LHCN-M2 (cell line): ENCODE measurements at regions not wholly inside any gene's neighbourhood (a gene's known extent, or its start where the extent isn't known, plus 50 kb on each side); places are given as distances from the start of the nearest gene placed in this dataset.

Source experiments
- DNase-seq: peaks from one replicate; pipeline ENCODE4 v3.0.0-alpha.2; 2012; ENCODE audit warnings: low read depth

GRCh38 chr2:158049129-158049855 lies 52.4 kb upstream of the UPP2 start:
- DNase-seq, result no peak

DNA sequence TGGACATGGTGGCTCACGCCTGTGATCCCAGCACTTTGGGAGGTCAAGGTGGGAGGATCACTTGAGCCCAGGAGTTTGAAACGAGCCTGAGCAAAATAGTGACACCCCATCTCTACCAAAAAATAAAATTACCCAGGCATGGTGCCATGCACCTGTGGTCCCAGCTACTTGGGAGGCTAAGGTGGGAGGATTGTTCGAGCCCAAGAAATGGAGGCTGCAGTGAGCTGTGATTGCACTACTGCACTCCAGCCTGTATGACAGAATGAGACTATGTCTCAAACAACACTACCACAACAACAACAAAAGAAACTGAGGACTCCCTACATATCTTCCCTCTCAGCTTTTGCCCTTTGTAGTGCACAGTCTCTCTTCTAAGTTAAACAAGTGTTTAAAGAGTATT lies 53.3 kb upstream of the UPP2 start:
- DNase-seq, result no peak

DNA sequence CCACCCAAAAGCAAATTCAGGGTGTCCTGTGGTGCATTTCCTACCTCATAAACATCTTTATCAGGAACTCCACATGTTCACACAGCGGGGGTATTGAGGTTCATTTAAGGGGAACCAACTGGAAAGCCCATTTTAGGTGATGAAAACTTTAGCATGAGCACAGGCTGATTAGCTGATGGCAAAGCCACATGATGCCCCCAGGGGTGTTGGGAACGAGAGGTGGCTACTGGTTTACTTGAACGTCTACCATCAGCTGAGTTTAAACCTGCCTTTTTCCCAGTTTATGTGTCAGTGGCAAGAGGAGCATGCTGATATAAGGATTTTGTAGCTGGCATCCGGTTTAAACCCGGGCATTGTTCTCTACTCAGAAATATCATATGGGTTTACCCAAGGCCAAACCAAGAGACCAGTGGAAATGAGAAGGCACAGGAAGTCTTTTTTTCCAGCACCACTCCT lies 54.5 kb upstream of the UPP2 start:
- DNase-seq, result no peak

DNA sequence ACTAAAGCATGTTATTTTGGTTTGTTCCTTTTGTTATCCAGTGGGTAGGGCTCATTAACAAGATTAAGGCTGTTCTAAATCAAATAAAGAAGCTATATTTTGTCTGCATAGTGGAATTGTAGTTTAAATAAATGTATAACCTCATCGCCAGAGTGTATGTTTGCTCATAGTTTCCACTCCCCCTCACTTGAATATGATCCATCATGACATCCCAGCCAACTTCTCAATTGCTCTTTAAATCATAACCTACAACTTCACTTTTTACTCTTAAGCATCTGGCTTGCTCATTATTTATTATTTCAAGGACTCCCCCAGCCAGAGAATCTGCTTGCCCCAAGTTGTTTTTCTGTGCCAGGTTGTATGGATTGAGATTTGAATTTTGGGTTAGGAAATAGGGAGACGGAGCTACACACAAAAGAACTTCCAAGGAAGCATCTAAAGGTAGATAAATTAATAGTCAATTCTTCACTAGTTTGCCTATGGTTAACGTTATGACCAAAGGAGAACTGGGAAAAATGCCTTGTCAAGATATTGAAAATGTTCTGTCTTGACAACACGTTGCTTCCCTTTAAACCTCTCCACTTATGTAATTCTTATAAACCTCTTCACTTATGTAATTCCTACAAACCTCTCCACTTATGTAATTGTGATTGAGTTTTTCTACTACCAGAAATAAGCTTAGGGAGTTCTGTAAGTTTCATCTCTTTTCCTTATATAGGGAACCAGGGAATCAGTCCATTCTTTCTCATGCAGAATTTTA lies 55.4 kb upstream of the UPP2 start:
- DNase-seq, result no peak

GRCh38 chr2:158045362-158045761 lies 56.3 kb upstream of the UPP2 start:
- no peak for DNase-seq

DNA sequence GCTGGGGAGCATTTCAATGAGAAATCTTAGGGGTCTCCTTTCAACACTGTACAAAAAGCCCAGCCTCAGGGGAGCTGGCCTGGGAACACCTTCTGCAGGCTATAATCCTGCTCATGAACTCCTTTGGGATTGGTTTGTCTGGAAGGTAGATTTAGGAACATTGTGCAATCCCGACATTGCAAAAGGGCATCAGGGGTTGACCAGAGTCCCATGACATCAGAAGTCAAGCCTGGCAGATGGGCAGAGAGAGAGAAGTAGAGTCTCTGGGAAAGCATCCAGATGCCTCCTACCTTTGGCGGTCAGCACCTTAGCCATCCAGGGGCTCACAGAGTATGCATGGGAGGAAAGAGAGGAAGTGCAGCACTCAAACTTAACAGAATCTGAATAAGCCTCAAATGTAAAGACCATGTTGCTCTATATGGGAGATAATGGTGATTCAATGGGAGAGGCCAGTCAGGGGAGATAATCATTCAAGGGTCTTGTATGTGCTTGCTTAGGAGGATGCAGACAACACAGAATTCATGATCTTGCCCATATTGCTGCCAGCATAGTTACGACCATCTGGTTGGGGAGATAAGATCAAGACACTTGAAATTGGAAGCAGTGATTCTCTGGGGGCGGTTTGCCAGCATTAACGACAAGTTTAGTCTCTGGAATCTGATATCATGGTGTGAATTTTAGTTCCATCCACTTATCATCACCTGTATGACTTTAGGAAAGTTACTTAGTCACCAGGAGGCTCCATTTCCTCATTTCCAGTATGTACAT lies 58.3 kb upstream of the UPP2 start:
- DNase-seq, result no peak

DNA sequence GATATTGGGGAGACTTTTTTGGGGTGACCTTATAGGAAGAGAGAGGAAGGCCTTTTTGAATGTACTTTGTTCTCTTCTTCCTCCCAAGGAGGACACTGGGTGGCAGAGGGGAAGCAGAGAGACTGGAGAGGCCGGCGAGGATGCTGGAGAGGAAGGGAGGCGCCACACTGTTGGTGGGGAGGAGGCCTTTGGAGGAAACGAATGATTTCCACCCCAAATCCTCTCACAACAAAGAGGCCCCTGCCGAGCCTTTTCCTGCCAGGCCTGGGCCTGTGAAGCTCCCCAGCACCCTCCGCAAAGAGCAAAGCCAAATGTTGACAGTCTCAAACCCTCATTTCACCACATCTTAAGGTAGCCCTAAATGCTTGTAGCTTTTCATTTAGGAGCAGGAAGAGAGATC lies 59.0 kb upstream of the UPP2 start:
- no peak for DNase-seq

DNA sequence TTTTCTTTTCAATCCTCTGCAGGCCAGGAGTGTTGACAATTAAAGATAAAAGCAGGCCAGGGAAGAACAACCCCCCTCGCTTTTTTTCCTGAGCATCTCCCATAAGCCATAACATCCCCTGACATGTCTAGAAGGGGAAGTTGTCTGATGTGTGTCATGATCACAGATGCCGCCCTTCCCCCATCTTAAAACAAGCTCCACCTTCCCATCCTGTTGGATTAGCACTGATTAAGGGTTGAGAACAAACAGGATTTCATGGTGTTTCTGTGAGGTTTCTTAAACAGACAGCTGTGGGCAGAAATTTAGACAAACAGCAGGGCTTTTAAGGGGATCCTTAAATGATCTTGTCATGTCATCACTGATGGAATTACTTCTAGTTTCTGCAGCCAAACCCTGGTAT lies 59.4 kb upstream of the UPP2 start:
- no peak for DNase-seq

DNA sequence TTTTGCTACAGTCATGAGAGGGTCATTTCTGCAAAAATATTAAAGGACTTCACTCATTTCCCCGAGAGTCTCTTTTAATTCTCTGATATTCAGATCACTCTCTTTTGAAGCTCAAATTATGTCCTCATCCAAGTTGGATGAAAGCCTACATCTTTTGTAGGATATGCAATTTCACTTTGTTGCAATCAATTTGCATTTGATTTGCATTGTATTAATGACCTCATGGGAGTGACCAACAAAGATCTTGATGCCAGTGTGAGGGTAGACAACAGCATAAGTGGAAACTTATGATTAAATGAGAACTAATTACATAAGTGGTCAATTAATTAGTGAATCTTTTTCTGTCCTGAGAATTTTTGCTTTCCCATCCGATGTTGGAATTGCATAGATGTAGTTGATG lies 60.3 kb upstream of the UPP2 start:
- no peak for DNase-seq

- no peak for DNase-seq
These were observed 62.8 kb upstream of the UPP2 start for GRCh38 chr2:158038901-158039300.

GRCh38 chr2:158034198-158034866 lies 67.3 kb upstream of the UPP2 start:
- peak; percentile 61 for DNase-seq

- no peak for DNase-seq
These were observed 70.3 kb upstream of the UPP2 start for GRCh38 chr2:158031371-158031770.

DNA sequence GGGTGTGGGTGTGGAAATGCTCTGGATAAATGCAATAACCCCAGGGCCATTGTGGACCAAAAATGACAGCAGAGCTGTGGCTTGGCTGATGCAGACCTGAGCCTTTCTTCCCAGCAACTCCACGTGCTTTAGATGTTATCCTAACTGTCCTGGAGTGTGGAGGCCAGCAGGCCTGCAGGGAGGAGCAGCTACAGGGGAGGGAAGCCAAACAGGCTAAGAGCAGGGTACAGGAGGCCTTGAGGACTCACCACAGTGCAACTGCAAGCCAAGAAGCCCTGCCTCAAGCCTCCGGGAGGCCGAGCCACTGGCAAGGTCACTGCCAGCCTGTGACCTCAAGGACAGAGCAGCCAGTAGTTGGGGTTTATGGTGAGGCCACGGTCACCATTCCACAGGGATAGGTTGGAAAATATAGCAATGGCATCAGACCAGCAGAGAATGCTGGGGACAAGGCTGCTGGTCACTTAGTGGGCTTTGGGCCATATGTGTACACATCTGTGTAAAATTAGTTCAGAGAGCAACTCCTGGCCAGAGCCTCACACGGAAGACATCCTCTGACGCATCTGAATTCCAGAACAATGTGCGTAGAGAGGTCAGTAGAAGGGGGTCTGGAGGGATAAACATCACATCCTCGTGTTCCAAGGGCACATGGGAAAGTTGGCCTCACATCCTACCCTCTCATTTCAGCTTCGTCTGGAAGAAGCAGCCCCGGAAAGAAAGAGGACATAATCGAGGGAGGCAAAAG lies 76.2 kb upstream of the UPP2 start:
- DNase-seq, result no peak

GRCh38 chr2:158024288-158024898 lies 77.3 kb upstream of the UPP2 start:
- peak; percentile 28 for DNase-seq

DNA sequence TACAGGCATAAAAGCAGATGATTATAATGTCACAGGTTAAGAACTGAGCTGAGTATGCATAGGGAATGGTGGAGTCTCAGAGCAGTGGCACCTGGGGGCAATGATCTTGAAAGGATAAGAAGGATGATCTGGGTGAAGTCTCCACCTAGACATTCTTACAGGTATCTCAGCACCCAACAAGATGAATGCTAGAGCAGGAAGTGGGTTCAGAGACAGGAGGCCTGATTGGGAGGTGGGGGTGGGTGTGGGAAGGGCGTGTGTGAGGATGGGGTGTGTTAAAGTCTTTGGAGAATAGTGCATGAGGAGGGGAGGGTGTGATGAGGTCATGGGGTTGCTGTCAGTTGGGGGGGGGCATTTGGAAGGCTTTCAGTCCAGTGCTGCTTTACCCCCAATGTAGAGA lies 78.8 kb upstream of the UPP2 start:
- DNase-seq, result no peak

GRCh38 chr2:158021226-158021625 lies 80.5 kb upstream of the UPP2 start:
- no peak for DNase-seq

DNA sequence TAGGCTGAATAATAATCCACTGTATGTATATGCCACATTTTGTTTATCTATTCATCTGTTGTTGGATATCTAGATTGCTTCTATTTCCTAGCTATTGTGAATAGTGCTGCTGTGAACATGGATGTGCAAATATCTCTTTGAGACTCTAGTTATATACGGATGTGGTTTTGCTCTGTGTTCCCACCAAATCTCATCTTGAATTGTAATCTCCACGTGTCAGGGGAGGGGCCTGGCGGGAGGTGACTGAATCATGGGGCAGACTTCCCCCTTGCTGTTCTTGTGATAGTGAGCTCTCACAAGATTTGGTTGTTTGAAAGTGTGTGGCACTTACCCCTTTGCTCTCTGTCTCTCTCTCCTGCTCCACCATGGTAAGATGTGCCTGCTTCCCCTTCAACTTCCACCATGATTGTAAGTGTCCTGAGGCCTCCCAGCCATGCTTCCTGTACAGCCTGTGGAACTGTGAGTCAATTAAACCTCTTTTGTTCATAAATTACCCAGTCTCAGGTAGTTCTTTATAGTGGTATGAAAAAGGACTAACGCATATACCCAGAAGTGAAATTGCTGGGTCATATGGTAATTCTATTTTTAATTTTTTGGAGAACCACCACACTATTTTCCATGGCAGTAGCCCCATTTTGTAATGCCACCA lies 86.1 kb upstream of the UPP2 start:
- DNase-seq, result no peak

- no peak for DNase-seq
These were observed 87.8 kb upstream of the UPP2 start for GRCh38 chr2:158013891-158014290.

GRCh38 chr2:158011055-158011771 lies 90.5 kb upstream of the UPP2 start:
- DNase-seq, result no peak

DNA sequence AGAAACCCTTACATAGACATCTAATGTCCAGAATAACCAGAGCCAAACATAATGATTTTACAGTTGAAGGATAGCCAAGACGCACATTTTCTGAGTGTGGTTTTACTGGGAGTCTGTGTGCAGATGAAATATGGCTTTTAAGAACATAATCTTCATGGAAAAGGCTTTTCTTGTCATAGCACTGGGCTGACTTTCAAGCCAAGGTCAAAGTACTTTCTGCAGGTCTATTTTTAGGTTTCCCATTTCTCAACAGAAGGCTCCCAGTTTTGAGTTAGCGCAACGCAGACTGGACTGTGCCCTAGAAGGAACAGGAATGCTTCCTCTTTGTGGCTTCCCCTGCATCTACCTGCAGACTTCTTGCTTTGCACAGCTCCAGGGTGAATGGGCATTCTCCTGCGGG lies 92.3 kb upstream of the UPP2 start:
- DNase-seq, result no peak
